ENCODE measurements at regions not wholly inside any gene's neighbourhood (a gene's known extent, or its start where the extent isn't known, plus 50 kb on each side); places are given as distances from the start of the nearest gene placed in this dataset.
"Not testable (repeated sequence)": the region's sequence is repeated elsewhere in the genome, so short reads cannot be mapped to it uniquely, and the experiment has no call there.

DNA sequence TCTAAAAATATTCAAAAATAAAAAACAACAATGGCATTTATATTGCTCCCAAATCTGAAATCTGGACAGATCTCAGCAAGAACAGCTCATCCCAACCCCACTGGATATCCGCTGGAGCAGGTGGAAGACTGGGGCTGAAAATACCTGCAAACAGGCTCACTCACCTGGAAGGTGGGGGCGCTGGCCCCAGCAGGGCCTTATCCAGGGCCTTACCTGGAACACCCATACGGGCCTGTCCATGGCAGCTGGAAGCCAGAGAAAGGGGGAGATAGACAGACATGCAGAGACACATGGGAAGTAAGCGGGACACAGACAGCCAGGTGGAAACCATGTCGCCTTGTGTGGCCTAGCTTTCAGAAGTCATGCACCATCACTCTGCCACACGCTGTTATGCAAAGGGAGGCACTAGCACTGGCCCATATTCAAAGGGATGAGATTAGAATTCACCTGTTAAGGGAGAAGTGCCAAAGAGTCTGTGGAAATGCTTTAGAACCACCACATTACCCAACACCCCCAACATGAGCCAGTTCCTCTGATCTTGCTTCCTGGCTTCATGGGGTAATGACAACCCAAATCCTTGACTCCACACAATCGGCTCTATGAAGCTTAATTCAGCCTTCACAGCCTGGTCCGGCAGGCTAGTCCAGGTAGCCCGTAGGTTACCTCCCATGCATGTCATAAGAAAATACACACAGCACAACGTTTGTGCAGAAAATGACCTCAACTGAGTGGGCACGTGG lies 99.0 kb upstream of the CDYL start:
- no peak for DNase-seq (ENCODE audit: low spot score)

DNA sequence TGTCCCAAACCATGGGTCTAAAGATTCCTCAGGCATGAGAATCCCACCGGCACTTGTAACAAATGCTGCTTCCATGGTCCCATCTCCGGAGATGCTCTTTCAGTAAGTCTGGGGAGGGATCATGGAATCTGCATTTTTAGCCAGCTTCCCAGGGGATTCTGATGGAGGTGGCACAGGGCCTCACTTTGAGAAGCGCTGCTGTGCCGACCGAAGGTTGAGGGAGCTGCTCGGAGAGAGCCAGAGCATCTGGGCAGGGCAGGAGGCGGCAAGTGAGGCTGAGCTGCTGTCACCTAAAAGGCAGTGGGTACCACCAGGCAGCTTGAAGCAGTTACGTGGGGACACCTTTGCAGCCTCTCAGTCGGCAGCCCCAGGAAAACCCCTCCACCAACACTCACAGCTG lies 100.2 kb upstream of the CDYL start:
- DNase-seq (ENCODE audit: low spot score) = no peak

DNA sequence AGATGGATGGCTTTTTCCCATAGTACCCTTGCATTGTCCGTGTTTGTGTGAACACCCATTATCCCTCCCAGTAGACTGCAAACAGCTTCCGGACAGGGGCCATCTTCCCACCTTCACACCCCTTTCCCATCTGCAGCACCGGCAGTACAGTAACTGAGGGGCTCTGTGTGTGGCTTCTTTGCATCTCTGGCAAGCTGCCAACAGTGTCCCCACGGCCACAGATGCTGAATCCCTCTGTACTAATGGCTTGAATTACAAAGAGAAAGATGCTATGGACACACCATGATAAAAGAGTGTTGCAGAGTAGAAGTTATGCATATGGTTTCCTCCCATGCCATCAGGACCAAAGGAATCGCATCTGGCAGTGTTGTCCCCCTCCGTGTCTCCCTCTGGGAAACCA lies 101.1 kb upstream of the CDYL start:
- no peak for DNase-seq (ENCODE audit: low spot score)

DNA sequence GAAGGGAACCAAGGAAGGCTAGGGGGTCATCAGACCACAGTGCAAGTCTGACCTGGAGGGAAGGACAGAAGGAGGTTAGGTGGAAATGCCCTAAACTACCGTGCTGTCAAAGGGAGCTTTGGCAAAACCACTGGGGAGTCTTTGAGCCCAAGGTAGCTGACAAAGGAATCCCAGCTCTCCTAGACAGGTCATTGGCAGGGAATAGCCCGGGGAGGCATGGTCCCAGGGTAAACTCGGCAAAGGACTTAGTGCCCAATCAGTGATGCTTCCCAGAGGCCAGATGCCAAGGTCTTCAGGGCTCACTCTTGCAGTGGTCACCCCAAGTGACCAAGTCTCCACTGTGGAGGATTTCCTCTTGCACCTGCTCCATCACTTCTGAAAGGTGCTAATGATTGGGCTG lies 102.3 kb upstream of the CDYL start:
- no peak for DNase-seq (ENCODE audit: low spot score)

DNA sequence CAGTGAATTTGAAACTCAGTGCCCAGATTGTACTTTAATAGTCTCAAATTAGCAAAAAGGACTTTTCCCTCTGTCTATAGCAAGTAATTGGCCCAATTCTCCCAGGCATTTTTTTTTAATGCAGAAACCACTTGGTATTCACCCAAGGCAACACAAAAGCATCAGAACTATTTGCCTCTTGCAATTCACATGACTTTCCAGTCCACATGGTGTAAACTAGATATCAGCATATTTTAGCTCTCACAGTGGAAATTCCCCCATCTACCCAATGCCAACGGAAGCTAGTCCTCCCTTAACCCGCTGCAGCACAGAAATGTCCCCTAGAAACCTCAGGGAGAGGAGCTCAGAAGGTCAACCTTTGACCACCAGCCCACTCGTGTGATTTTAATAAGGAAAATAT lies 103.4 kb upstream of the CDYL start:
- no peak for DNase-seq (ENCODE audit: low spot score)

DNA sequence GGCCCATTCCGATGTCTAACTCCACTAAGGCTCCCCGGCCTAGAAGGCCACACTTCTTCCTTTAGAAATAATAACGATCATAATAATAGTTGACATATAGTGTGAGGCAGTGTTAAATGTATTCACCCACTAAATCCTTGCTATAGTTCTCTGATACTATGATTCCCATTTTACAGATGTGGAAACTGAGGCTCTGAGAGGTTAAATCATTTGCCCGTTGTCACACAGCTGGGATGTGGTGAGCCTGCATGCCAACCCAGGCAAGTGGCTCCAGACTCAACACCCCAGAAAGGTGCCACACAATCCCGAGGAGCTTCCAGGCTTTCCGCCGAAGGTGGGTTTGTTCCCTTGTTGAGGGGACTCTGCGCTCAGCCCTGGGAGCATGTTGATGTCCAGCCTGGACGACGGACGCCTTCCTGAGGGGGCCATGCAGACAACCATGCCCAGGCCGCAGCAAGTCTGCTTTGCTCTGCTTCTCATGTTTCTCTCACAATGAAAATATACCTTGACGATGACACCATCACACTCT lies 104.6 kb upstream of the CDYL start:
- no peak for DNase-seq (ENCODE audit: low spot score)

DNA sequence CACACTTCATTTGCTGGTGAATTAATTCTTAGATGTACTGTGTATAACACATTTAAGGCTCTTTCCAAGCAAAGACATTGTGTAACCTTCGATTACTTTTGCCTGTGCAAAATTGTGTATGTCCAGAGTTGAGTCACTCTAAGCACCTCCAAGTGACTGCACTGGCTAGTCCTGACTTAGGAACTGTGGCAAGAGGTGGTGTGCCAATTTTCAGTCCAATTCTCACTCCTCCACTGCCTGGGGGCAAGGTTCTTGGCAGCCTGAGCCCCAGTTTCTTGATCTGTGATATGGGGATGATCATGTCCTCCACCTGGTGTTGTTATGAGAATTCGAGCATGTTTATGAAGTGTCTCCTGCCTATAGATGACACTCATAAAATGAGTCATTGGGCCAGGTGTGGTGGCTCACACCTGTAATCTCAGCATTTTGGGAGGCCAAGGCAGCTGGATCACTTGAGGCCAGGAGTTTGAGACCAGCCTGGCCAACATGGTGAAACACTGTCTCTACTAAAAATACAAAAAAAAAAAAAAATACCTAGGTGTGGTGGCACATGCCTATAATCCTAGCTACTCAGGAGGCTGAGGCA lies 105.3 kb upstream of the CDYL start:
- DNase-seq (ENCODE audit: low spot score) = no peak

DNA sequence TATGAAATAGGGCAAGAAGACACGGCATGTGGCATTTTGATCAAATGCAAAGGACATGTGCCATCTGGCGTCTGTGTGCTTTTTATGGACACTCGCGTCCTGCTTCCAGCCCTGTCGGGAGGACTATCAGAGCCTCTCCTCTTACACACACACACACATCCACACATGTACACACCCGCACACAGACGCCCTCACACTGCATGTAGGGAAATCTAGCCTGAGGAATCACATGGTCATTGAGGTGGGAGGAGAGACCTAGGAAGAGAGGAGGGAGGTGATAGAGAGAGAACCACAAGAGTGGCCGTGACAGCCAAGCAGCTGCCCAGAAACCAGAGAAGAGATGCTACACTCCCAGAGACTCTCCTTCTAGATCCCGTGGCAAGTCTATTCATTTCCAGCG lies 105.9 kb upstream of the CDYL start:
- DNase-seq (ENCODE audit: low spot score) = no peak

DNA sequence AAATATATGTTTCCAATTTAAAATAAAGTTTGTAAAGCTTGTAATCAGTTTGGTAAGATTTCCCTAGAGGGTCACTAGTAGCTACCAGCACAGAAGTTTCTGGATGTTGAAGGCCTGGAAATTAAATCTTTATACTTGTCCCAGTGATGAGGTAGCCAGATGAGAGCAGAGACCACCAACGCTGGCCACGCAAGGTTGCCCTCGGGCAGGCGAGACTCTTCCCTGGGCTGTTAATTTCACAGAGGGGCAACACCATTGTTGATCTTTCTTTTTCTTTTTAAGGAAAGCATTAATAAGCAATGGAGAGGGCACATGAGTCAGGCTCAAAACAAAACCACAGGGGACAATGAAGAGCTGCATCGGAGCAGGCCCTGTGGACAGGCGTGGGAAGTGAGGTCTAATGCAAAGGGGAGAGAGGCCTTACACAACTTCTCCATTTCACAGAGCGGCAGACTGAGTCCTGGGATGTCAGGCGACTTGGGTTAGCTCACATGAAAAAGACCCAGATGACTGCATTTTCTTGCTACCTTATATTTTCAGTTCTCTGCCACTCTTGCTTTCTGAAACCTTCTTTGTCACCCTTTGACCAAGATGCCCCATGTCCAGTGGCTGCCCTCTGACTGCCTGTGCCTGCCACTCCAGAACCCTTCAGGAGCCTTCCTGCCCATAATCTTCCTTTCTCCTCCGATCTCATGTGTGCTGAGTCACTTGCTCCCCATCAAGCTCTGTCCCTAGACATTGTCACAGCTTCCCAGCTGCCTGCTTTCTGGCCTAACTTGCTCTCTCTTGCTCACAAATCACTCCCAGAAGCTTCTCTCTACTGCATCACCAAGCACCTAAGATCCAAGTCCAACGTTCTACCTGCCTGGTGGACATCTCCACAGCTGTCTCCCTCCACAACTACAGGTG lies 107.7 kb upstream of the CDYL start:
- DNase-seq (ENCODE audit: low spot score) = no peak

DNA sequence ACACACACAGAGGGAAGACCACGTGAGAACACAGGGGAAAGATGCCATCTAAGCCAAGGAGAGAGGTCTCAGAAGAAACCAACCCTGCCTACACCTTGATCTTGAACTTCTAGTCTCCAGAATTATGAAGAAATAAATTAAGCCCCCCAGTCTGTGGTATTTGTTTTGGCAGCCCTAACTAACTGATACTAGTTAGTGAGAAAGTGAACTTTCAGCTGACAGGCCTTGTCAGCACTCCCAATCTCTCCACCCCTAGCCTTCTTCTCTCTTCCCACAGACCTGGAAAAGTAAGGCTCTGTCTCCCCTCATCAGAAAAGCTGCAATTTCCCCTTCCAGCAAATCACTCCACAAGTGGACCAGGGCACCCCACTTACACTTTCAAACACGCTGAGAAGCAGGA lies 108.6 kb upstream of the CDYL start:
- DNase-seq (ENCODE audit: low spot score) = no peak

DNA sequence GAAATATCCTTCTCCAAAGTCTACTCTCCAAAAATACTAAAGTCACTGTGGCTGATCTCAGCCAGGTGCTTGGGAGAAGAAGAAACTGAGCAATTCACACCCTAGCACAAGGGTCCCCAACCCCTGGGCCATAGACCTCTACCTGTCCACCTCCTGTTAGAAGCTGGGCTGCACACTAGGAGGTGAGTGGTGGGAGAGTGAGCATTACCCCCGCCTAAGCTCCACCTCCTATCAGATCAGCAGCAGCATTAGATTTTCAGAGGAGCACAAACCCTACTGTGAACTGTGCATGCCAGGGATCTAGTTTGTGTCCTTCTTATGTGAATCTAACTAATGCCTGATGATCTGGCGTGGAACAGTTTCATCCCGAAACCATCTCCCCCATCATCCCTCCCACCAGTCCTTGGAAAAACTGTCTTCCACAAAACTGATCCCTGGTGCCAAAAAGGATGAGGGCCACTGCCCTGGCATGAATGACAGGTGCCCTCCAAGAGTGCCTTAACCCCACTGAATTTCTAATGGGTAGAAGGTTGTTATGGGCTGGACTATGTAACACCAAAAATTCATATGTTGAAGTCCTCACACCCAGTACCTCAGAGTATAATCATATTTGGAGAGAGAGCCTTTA lies 109.2 kb upstream of the CDYL start:
- DNase-seq (ENCODE audit: low spot score) = no peak

DNA sequence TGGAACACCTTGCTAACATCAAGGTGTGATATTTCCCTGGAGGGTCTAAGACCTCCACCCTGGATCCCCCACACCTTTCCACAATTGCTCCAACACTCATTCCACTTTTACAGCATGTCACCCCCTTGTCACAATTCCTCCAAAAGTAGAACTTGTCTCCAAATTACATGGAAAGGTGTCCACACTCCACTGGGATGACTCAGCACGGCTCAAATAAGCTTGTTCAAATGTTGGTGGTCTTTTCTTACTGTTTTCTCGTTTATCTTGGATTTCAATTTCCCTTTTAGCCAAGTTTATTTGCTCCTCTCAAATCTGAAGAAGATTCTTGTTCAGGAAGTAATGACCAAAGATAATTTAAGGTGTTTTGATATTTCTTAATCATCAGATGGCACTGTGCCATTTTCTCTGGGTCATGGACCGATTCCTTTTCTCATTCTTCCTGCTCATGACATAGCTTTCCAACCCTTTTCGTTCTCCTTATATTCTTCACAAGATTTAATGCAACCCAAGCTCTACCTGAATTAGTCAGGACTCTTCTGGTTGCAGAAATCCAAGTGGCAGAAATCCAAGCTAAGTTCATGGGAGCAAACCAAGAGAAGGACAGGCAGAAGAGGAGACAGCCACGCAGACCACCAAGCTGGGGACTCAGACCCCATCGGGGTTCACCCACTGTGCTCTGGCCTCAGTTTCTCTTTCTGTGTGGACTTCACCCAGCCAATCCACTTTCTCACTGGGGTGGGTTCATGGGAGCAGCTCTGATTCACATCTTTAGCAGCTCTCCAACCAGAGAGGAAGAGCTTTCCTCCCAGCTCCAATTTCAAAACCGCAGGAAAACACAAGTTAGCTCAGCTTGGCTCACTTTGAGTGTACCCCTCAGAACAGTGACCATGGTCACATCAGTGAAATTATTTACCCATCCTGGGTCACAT lies 110.5 kb upstream of the CDYL start:
- no peak for DNase-seq (ENCODE audit: low spot score)

DNA sequence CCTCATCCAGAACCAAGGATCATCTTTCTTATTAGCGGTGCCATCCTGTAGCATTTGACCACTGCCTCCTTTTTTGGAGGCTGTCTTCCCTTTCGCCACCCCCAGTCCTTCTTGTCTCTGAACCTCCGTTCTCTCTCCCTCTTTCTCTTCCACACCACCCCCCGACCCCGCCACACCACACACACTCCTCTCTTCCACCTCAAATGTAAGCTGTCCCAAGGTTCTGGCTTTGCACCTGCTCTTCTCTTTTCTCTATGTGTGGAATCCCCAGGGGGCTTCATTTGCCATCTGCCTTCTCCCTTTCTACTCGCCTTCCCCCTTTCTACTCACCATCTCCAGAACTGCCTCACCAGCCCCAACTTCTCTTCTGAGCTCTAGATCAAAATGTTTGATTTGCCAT lies 111.3 kb upstream of the CDYL start:
- DNase-seq (ENCODE audit: low spot score) = no peak

DNA sequence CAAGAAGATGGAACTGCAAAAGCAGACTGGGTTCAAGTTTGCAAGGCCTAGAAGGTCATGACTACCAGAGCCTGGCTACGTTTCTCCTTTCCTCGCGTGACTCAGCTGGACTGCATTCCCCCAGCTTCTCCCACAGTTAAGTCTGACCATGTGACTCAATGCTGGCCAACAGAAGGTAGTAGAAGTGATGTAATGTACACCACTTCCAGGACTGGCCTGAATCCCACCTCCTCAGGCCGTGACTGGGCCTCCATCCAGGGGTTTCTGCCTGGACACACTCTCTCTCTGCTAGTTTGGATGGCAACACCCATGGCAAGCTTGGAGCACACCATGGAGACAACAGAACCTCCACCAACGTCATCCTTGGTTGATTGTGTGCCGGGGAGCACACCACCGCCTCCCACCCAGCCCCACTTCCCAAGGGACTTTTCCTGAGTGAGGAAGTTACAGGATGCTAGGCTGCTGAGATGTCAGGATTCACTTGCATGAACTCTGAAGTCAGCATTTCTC lies 112.0 kb upstream of the CDYL start:
- DNase-seq (ENCODE audit: low spot score) = no peak

DNA sequence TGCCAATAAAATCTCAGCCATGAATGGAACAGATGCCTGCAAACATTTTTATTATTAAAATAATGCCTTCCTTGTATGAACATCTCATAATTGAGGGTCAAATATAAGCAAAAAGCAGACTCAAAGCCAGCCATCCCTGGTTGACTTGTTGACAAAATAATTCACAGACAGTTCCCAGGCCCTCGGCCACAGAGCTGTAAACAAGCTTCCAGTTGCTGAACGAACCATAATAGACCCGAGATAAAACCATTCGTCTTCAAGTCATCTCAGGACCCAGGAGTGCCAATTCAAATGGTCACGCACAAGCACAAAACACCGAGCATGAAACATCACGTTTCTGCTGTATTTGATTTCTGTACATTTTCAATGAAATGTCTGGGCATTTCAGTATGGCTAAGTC lies 113.3 kb upstream of the CDYL start:
- DNase-seq (ENCODE audit: low spot score) = no peak

DNA sequence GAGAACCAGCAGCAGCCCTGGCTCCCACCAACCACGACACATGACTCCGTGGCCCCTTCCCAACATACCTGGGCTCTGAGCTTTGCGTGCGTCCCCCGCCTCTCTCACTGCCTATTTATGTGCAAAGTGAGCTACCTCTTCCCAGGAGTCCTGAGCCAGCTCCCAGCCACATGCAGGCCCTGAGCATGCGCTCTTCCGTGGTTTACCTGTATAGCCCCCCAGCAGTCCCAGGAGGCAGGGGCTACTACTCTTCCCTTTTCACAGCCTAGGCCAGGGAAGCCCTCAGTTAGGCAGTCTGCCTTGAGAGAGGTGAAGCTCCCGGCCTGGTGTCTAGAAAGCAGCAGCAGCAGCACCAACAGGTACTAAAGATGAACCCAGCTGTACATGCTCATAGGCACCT lies 114.8 kb upstream of the CDYL start:
- DNase-seq (ENCODE audit: low spot score) = peak; percentile 42

DNA sequence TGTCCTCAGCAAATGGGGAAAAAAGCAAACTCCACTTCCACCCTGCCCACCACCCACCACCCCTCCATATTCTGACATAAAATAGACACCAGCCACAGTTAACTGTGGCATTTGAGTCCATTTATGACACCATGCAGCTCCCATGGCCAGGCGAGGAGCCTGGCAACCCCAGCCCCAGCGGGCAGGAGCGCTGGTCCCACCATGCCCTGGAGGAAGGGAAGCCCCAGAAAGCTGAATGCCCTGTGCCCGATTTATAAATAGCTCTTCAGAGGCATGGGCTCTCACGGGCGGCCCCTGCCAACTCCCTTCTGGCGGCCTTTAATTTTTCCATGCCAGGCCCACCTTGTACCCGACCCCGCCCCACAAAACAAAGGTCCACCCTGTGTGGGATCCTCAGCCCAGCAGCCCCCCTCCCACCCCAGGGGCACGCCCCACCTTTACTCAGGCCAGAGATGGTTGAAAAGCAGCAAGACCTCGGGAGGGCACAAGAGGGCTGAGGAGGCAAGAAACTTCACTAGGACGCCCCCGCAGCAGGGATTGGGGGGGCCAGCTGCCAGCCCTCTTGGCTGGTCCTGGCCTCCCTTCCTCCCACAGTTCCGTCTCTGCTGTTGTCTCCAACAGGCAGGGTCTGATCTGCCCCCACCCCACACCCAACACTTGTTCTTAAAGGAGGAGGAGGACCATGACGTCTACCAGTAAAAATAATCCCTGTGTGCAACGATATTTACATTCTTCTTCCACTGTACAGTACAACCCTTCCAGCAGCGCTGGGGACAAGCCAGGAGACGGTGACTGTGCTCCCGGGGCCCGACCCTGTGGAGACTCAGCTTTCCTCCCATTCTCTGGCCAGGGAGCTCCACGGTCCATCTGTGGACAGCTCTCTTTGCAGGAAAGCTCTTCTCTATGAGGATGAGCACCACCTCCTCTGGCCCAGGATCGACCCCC lies 115.6 kb upstream of the CDYL start:
- no peak for DNase-seq (ENCODE audit: low spot score)

DNA sequence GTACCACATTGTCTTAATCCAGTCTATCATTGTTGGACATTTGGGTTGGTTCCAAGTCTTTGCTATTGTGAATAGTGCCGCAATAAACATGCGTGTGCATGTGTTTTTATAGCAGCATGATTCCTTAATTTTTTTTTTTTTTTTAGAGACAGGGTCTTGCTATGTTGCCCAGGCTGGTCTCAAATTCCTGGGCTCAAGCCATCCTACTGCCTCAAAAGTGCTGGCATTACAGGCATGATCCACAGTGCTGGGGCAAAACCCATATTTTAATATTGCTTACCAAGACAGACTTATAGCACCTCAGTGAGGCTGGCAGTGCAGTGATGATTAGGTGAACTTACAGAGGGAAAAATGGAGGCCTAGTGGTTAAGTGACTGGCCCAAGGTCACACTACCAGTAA lies 116.5 kb upstream of the CDYL start:
- DNase-seq (ENCODE audit: low spot score) = not testable (repeated sequence)

DNA sequence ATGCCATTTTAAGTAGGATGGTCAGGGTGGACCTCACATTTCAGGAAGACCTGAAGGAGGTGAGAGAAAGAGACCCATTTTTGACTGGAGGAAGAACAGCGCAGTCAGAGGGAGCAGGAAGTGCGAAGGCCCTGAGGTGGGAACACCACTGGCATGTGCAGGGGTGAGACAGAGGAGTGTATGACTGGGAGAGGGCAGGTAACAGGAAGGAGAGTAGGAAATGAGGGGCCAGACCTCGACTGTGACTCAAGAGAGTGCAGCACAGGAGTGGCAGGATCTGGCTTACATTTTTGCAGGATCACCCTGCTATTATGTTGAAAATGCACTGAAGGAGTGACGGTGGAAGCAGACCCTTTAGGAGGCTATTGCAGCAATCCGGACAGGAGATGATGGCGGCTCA lies 117.7 kb upstream of the CDYL start:
- no peak for DNase-seq (ENCODE audit: low spot score)

DNA sequence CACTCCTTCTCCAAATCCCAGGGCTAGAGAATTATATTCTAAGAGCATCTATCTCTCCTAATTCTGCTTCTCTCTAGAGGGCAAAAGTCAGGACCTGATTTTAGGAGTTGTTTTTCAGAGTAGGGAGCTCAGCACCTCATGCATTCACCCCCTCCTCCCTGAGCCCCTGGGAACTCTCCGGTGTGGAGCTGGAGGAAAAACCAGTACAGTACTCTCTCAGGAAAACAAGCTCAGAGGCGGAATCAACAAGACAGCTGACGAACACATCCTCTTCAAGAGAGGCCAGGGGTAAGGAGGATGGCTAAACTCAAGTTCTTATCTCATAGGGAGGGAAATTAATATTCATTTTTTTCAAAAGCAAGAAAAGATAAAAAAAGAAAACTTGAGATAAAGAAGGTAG lies 120.1 kb upstream of the CDYL start:
- no peak for DNase-seq (ENCODE audit: low spot score)
